C4-2B (cell line): ENCODE measurements at regions not wholly inside any gene's neighbourhood (a gene's known extent, or its start where the extent isn't known, plus 50 kb on each side); places are given as distances from the start of the nearest gene placed in this dataset.

Experiments used
- ZFX ChIP-seq: fragments of 450-650 bp; IDR thresholded peaks from 2 replicates; pipeline ENCODE4 v1.6.1; 2017
- TF ChIP-seq, protein P1 (sequence below): fragments of 450-650 bp; conservative IDR thresholded peaks from 2 replicates; pipeline ENCODE4 v1.5.1; 2017; ENCODE audit warnings: mild to moderate bottlenecking

DNA sequence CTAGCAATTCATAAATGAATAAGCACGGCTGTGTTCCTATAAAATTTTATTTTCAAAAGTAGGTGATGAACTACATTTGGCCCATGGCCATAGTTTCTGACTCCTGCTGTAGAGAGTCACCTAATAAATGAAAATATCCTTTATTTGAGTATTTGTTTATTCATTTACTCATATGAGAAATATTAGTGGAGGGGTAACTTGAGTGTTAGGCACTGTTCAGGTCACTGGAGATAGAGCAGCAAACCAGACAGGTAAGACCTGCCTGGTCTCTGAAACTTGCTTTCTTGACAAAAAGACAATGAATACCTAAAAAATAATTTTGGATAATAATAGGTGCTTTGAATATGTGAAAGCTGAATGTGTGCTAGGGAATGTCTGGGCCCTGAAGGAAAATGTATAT is 68.8 kb downstream of the YIPF5 start:
- TF ChIP-seq, protein P1, sequence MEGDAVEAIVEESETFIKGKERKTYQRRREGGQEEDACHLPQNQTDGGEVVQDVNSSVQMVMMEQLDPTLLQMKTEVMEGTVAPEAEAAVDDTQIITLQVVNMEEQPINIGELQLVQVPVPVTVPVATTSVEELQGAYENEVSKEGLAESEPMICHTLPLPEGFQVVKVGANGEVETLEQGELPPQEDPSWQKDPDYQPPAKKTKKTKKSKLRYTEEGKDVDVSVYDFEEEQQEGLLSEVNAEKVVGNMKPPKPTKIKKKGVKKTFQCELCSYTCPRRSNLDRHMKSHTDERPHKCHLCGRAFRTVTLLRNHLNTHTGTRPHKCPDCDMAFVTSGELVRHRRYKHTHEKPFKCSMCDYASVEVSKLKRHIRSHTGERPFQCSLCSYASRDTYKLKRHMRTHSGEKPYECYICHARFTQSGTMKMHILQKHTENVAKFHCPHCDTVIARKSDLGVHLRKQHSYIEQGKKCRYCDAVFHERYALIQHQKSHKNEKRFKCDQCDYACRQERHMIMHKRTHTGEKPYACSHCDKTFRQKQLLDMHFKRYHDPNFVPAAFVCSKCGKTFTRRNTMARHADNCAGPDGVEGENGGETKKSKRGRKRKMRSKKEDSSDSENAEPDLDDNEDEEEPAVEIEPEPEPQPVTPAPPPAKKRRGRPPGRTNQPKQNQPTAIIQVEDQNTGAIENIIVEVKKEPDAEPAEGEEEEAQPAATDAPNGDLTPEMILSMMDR = no peak
- no peak for TF ChIP-seq ZFX
